ENCODE measurements at regions not wholly inside any gene's neighbourhood (a gene's known extent, or its start where the extent isn't known, plus 50 kb on each side); places are given as distances from the start of the nearest gene placed in this dataset.
"Not testable (repeated sequence)": the region's sequence is repeated elsewhere in the genome, so short reads cannot be mapped to it uniquely, and the experiment has no call there.

- no peak for DNase-seq
Observed at GRCh38 chr1:82799261-82799660, 998.5 kb downstream of the ADGRL2 start.

DNA sequence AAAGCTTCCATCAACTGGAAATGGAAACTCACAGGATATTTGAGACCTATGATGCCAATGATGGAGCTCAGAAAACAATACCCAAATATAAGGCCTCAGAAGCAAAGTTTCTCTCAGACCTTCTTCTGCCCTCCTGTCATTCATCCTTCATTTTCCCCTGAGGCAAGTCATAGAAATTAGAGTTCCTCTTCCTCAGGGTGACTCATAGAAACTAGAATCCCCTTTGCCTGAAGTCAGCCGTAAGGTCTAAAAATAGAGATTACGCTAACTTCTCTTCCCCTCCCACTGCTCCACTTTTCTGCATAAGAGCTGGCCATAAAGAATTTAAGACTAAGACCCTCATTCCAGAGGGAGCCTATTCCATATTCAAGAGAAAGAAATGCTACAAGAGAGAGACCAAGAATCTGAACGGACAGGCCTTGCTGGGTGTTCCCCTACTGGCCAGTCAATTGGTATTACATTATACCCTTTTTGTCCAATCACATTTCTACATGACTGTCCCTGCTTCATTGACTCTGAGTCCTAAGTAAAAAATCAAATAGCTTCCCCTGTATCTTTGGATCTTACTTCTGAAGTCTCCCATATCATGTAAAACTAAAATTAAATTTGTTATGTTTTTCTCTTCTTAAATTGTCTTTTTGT, 994.9 kb downstream of the ADGRL2 start:
- no peak for DNase-seq

GRCh38 chr1:82792151-82792550, 991.4 kb downstream of the ADGRL2 start:
- no peak for DNase-seq

DNA sequence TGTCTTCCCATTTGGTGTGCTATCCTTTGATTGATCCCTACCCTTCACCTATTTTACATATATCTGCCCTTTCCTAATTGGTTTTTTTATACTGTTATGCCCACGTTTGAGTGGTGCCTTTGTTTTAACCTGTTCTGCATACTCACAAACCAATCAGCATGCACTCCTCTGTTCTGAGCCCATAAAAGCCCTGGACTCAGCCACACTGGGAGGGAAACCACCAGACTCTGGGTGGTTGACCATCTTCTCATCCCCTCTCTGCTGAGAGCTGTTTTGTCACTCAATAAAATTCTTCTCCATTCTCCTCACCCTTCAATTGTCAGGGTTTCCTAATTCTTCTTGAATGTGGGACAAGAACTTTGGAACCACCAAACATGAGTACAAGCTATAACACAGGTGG, 989.8 kb downstream of the ADGRL2 start:
- no peak for DNase-seq

DNA sequence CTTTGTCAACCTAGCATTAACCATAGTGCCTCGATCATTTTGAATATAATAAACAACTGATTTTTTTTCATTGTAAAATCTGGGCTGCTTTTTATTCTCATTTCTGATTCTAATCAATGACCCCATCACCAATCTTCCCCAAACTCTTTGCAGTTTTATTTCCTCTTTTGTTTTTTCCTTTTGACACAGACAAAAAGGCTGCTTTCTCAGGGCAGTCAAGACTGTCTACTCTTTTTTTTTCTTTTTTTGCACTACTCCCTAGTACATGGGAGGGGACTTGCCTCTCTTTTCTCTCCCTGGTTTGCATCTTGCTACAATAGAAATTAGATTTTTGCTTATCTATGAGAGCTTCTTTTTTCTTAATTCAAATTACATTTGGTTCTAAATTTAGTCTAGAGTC, 987.9 kb downstream of the ADGRL2 start:
- no peak for DNase-seq

DNA sequence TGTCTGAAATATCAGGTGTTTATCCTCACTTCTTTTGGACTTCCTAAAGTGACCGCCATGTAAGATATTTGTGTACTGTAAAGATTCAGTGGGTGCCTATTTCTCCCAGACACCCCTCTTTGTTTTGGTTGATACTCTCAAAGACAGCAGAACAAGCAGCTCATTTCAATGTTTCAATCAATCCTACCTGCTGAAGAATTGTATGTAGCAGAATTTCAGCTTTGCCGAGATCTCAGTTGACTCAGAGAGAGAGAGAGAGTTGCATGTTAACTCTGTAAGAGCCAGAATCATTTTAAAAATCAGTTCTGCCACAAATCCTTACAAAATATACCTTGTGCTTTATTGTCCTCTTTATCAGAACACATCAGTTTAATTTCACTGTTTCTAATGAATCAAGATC, 987.3 kb downstream of the ADGRL2 start:
- DNase-seq: no peak

DNA sequence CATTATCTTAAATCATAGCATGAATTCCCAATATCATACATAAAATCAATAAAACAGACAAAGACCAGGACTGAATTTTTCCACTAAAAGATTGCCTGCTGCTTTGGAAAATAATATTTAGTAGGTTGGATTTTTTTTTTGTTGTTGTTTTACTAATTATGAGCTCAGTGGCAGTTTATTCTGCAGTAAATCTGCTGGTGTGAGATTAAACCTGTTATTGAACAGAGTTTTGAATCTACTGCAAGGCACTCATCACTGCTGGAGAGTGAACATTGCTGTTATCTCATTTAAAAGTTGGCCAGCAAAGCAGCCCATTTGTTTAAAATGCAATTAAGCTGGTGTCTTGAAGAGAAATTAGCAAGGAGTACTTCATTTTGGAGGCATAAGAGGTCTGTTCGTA, 986.1 kb downstream of the ADGRL2 start:
- no peak for DNase-seq

DNA sequence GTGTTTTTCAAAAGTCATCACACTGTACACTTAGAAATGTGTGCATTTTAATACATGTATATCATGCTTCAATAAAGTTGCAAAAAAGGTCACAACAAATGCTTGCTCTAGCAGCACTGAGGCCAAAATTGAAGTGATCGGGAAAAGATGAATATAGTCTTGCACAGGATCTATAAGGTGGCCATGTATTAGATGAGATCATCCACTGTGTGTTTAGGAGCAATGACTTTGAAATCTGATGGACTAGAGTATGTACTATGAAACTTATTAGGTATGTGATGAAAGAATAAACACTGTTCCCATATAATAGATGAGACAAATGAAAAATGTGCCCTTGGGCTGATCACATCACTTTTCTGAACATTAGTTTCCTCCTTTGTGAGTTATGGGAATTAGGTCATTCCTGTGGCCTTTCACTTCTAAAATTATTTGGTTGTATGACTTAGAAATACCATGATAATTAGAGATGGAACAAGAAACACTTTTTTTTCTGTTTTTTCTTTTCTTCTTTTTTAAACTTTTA, 984.6 kb downstream of the ADGRL2 start:
- no peak for DNase-seq

DNA sequence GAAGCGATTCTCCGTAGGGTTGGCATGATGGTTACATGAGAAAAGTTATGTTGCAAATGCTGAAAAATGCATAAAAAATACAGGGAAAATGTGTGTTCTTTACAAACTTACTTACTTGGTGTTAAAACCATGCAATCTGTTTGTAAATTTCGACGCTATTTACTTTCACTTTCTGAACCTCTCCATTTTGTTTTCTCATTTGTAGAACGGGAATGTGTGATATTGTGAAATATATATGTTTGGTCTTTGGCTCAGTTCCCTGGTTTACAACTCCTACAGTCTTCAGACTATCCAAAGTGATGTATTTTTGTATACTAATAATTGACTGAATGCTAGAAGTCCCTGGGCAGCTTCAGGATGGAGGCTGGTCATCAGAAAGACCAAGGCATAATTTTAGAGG, 982.3 kb downstream of the ADGRL2 start:
- no peak for DNase-seq

GRCh38 chr1:82782599-82782998, 981.9 kb downstream of the ADGRL2 start:
- DNase-seq: no peak

- no peak for DNase-seq
Observed at GRCh38 chr1:82778612-82779011, 977.9 kb downstream of the ADGRL2 start.

- DNase-seq: no peak
Observed at GRCh38 chr1:82777240-82777639, 976.5 kb downstream of the ADGRL2 start.

GRCh38 chr1:82776730-82777129, 976.0 kb downstream of the ADGRL2 start:
- DNase-seq: not testable (repeated sequence)

GRCh38 chr1:82775406-82776000, 974.8 kb downstream of the ADGRL2 start:
- DNase-seq: no peak

GRCh38 chr1:82762829-82763532, 962.2 kb downstream of the ADGRL2 start:
- no peak for DNase-seq

- no peak for DNase-seq
Observed at GRCh38 chr1:82759035-82759434, 958.3 kb downstream of the ADGRL2 start.

DNA sequence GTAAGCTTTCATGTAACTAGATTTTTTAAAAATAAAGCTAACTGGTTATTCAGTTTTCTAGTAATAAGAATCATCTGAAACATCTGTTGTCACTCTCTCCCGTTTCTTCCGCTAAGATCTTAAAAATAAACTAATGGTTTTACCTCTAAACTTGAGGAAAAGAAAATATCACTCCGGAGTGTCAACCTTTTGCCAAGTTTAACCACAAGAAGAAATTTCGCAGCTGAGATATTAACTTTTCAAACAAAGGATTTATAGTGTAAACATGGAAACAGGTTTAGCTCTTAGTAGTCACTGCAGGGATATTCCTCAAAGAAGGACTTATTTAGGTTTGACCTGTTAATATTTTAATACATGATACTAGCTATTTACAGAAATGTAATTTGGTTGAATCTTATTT, 954.9 kb downstream of the ADGRL2 start:
- DNase-seq: no peak

- DNase-seq: no peak
Observed at GRCh38 chr1:82755191-82755590, 954.5 kb downstream of the ADGRL2 start.

DNA sequence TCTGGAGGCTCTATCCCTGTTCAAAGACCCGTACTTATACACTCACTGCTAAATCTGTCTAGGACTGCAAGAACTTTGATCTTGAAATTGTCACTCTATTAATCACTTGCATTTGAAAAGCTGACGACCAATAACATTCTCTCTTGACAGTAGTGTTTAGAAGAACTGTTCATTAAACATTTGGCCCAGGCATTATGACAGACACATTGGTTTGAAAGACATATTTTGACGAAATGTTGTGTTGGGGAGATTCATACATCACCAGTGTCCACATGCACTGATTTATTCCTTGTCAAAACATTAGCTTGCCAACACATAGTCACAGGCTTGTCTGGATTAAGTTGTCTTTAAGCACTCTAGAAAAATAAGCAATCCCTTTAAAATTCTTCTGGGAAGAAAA, 951.3 kb downstream of the ADGRL2 start:
- DNase-seq: no peak

DNA sequence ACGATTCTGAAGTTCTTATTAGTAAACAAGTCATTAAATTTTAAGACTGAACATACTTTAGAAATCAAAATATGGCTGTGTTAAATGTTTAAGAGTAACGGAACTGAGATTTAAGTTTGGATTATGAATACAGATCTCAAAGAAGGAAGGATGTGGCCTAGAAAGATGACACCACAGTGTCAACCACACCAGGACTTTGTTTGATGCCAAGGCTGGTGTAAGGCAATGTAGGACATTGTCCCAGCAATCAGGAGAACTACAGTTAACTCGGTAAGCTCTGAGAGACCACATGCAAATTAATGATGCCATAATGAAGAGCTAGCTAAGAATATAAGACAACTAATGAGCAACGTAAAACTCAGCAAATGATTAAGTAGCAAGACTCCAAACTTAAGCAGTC, 932.9 kb downstream of the ADGRL2 start:
- DNase-seq: no peak

- DNase-seq: no peak
Observed at GRCh38 chr1:82731216-82731615, 930.5 kb downstream of the ADGRL2 start.

DNA sequence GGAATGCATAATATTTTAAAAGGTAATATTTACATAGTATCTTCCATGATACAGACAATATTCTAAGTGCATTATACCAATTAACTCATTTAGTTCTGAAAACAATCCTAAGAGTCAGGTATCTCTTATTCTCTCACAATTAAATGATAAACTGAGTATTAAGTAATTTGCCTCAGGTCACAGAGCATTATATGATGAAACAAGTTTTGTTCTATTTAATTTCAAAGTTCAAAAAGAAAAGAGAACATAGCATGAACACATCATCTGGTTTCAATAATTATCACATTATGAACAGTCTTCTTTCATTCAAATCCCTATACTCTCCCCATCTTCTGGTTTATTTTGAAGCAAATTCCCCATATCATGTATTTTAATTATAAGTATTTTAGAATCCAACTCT, 927.5 kb downstream of the ADGRL2 start:
- no peak for DNase-seq

- DNase-seq: no peak
Observed at GRCh38 chr1:82724246-82724645, 923.5 kb downstream of the ADGRL2 start.

GRCh38 chr1:82722608-82723007, 921.9 kb downstream of the ADGRL2 start:
- DNase-seq: no peak
